OCI-LY3 (cell line): ENCODE measurements at regions not wholly inside any gene's neighbourhood (a gene's known extent, or its start where the extent isn't known, plus 50 kb on each side); places are given as distances from the start of the nearest gene placed in this dataset.

Source experiments
- EZH2phosphoT487 ChIP-seq: fragments of 200-600 bp; shearing (Covaris generic); IDR thresholded peaks from 2 replicates; pipeline ENCODE4 v1.6.1; 2018; ENCODE audit warnings: antibody characterized with exemption, mixed run types, low read depth
- TF ChIP-seq, protein P1 (sequence below): fragments of 200-600, 300-600 bp; sonication (generic); IDR thresholded peaks from 2 replicates; pipeline ENCODE4 v1.5.1; 2014; ENCODE audit warnings: antibody characterized with exemption, low read length, low read depth

DNA sequence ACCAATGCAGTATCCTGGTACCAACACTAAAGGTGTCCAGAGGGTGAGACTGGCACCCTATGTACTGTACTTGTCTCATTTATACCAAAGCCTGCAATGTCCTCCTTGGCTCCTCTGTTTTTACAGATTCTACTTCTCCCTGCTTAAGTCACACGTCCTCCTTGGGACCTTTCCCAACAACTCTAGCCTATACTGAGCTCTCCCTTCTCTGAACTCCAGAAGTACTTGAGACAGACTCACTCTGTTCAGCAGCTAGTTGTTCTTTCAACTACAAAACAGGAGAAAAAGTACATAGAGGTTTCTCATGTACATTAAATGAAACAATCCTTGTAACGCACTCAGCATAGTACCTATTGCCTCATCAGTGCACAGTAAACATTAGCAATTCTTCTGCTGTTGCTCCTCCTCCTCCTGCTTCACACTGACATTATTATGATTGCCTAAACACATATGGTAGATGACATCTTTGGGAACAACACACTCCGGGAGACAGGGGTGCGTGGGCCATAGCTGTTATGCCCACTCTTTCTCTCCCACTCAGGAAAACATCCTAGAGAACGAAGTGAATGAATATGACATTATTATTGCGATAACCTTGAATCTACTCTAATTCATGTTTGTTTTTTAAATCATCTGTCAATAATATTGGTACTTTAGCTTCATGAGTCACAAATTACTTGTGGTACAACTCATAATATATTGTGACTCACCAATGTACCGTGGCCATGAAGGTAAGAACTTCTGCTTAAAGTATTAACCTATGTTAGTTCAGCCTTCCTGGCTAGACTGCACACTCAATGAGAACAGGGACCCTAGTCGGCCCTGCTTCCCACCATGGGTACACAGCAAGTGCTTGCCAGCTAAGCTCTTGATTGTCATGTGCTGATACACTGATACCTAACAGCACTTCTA lies 180.3 kb upstream of the ADRA1B start:
- TF ChIP-seq, protein P1, sequence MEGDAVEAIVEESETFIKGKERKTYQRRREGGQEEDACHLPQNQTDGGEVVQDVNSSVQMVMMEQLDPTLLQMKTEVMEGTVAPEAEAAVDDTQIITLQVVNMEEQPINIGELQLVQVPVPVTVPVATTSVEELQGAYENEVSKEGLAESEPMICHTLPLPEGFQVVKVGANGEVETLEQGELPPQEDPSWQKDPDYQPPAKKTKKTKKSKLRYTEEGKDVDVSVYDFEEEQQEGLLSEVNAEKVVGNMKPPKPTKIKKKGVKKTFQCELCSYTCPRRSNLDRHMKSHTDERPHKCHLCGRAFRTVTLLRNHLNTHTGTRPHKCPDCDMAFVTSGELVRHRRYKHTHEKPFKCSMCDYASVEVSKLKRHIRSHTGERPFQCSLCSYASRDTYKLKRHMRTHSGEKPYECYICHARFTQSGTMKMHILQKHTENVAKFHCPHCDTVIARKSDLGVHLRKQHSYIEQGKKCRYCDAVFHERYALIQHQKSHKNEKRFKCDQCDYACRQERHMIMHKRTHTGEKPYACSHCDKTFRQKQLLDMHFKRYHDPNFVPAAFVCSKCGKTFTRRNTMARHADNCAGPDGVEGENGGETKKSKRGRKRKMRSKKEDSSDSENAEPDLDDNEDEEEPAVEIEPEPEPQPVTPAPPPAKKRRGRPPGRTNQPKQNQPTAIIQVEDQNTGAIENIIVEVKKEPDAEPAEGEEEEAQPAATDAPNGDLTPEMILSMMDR: no peak
- no peak for TF ChIP-seq EZH2phosphoT487
